ENCODE measurements at regions not wholly inside any gene's neighbourhood (a gene's known extent, or its start where the extent isn't known, plus 50 kb on each side); places are given as distances from the start of the nearest gene placed in this dataset.
A peak's percentile ranks its signal among the peaks of the same experiment; 100 is the strongest.

DNA sequence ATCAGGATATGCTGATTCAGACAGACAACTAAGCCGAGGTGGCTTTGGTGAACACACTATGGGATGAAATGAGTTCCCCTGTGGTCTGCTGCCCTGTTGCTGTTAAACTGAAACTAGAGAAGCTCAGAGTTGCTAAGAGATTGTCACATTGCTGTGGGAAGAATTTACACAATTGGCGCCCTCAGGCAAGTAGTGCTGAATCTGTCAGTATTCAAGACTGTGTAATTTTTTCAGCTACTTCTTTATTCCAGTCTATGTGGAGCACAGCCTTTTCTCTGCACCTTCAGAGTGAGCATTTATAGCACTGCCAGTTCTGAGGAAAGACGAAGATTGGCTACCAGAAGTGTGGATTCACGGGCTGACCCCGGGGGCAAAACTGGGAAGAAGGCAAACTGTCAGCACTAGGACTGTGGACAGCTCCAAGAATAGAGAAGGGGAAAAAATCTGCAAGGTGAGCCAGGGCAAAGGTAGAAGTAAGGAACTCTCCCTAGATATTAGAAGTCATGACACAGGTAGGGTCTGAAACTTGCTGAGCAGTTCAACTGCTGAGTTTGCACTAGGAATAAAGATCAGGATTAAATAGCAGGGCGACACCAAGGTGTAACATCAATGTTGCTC lies 218.8 kb upstream of the TMPO start:
- TF ChIP-seq, protein P1, sequence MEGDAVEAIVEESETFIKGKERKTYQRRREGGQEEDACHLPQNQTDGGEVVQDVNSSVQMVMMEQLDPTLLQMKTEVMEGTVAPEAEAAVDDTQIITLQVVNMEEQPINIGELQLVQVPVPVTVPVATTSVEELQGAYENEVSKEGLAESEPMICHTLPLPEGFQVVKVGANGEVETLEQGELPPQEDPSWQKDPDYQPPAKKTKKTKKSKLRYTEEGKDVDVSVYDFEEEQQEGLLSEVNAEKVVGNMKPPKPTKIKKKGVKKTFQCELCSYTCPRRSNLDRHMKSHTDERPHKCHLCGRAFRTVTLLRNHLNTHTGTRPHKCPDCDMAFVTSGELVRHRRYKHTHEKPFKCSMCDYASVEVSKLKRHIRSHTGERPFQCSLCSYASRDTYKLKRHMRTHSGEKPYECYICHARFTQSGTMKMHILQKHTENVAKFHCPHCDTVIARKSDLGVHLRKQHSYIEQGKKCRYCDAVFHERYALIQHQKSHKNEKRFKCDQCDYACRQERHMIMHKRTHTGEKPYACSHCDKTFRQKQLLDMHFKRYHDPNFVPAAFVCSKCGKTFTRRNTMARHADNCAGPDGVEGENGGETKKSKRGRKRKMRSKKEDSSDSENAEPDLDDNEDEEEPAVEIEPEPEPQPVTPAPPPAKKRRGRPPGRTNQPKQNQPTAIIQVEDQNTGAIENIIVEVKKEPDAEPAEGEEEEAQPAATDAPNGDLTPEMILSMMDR (IDR thresholded peaks at IDR 0.05) = no peak
- no peak for TF ChIP-seq EP300 (IDR thresholded peaks at IDR 0.05; ENCODE audit: borderline replicate concordance in 1 of 2, low read depth in 1 of 2, low read length in 1 of 2)
- TF ChIP-seq RAD21 (IDR thresholded peaks at IDR 0.05; ENCODE audit: low read length) = no peak
- TF ChIP-seq GABPA (IDR thresholded peaks at IDR 0.05; ENCODE audit: low read depth) = no peak
- TF ChIP-seq, protein P2, sequence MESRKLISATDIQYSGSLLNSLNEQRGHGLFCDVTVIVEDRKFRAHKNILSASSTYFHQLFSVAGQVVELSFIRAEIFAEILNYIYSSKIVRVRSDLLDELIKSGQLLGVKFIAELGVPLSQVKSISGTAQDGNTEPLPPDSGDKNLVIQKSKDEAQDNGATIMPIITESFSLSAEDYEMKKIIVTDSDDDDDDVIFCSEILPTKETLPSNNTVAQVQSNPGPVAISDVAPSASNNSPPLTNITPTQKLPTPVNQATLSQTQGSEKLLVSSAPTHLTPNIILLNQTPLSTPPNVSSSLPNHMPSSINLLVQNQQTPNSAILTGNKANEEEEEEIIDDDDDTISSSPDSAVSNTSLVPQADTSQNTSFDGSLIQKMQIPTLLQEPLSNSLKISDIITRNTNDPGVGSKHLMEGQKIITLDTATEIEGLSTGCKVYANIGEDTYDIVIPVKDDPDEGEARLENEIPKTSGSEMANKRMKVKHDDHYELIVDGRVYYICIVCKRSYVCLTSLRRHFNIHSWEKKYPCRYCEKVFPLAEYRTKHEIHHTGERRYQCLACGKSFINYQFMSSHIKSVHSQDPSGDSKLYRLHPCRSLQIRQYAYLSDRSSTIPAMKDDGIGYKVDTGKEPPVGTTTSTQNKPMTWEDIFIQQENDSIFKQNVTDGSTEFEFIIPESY (IDR thresholded peaks at IDR 0.05; ENCODE audit: borderline replicate concordance, low read depth) = no peak
- TF ChIP-seq POLR2AphosphoS5 (IDR thresholded peaks at IDR 0.05; ENCODE audit: low read depth, low read length) = no peak
- no peak for TF ChIP-seq TCF12 (IDR thresholded peaks at IDR 0.05)
- TF ChIP-seq, protein P3, sequence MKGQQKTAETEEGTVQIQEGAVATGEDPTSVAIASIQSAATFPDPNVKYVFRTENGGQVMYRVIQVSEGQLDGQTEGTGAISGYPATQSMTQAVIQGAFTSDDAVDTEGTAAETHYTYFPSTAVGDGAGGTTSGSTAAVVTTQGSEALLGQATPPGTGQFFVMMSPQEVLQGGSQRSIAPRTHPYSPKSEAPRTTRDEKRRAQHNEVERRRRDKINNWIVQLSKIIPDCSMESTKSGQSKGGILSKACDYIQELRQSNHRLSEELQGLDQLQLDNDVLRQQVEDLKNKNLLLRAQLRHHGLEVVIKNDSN (IDR thresholded peaks at IDR 0.05; ENCODE audit: borderline replicate concordance, low read depth) = no peak
- TF ChIP-seq, protein P4, sequence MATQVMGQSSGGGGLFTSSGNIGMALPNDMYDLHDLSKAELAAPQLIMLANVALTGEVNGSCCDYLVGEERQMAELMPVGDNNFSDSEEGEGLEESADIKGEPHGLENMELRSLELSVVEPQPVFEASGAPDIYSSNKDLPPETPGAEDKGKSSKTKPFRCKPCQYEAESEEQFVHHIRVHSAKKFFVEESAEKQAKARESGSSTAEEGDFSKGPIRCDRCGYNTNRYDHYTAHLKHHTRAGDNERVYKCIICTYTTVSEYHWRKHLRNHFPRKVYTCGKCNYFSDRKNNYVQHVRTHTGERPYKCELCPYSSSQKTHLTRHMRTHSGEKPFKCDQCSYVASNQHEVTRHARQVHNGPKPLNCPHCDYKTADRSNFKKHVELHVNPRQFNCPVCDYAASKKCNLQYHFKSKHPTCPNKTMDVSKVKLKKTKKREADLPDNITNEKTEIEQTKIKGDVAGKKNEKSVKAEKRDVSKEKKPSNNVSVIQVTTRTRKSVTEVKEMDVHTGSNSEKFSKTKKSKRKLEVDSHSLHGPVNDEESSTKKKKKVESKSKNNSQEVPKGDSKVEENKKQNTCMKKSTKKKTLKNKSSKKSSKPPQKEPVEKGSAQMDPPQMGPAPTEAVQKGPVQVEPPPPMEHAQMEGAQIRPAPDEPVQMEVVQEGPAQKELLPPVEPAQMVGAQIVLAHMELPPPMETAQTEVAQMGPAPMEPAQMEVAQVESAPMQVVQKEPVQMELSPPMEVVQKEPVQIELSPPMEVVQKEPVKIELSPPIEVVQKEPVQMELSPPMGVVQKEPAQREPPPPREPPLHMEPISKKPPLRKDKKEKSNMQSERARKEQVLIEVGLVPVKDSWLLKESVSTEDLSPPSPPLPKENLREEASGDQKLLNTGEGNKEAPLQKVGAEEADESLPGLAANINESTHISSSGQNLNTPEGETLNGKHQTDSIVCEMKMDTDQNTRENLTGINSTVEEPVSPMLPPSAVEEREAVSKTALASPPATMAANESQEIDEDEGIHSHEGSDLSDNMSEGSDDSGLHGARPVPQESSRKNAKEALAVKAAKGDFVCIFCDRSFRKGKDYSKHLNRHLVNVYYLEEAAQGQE (IDR thresholded peaks at IDR 0.05; ENCODE audit: low read depth, low read length) = peak; percentile 90
- TF ChIP-seq JUND (IDR thresholded peaks at IDR 0.05) = no peak
- TF ChIP-seq NFIC (IDR thresholded peaks at IDR 0.05; ENCODE audit: borderline replicate concordance) = no peak

Measured in SK-N-SH (cell line).